Adipocyte (in vitro differentiated cells): ENCODE measurements at regions not wholly inside any gene's neighbourhood (a gene's known extent, or its start where the extent isn't known, plus 50 kb on each side); places are given as distances from the start of the nearest gene placed in this dataset.

Experiments
- DNase-seq: peaks from one replicate; pipeline ENCODE4 v3.0.0-alpha.2; 2015; ENCODE audit warnings: low read depth
- H3K27me3 ChIP-seq: replicated peaks from 2 replicates; pipeline ENCODE4 v1.7.0; 2013; ENCODE audit warnings: mild to moderate bottlenecking, low read length, moderate library complexity; ENCODE audit not compliant: control insufficient read depth, insufficient read depth
- H3K36me3 ChIP-seq: 2 replicates; pipeline ENCODE4 v1.7.0; 2013; ENCODE audit warnings: low read length, mild to moderate bottlenecking, moderate library complexity; ENCODE audit not compliant: control insufficient read depth, insufficient read depth, severe bottlenecking
- H3K4me1 ChIP-seq: 2 replicates; pipeline ENCODE4 v1.7.0; 2013; ENCODE audit warnings: mild to moderate bottlenecking, low read length, moderate library complexity; ENCODE audit not compliant: control insufficient read depth, insufficient read depth
- H3K4me3 ChIP-seq: 2 replicates; pipeline ENCODE4 v1.7.0; 2013; ENCODE audit warnings: mild to moderate bottlenecking, low read length, moderate library complexity
- H3K9ac ChIP-seq: 2 replicates; pipeline ENCODE4 v1.7.0; 2013; ENCODE audit warnings: mild to moderate bottlenecking, low read length, moderate library complexity
- H3K9me3 ChIP-seq: 2 replicates; pipeline ENCODE4 v1.7.0; 2013; ENCODE audit warnings: mild to moderate bottlenecking, low read length, moderate library complexity; ENCODE audit not compliant: control insufficient read depth

- H3K36me3 ChIP-seq: no peaks in the 10 kb centered on the region
- no peaks in the 10 kb centered on the region for H3K27me3 ChIP-seq
- no peak for DNase-seq
- no peaks in the 10 kb centered on the region for H3K9me3 ChIP-seq
- H3K4me1 ChIP-seq: no peaks in the 10 kb centered on the region
- H3K9ac ChIP-seq: no peak overlapping the region
- no peak overlapping the region for H3K4me3 ChIP-seq
Measured at GRCh38 chr13:61156753-61157152, 258.9 kb downstream of the PCDH20 start.

GRCh38 chr13:61151062-61151461, 264.6 kb downstream of the PCDH20 start:
- Histone ChIP-seq H3K27me3 (no peaks in the 10 kb centered on the region), H3K36me3 (no peaks in the 10 kb centered on the region), H3K4me3 (no peak overlapping the region), H3K9ac (no peak overlapping the region), H3K9me3 (no peaks in the 10 kb centered on the region), H3K4me1 (no peaks in the 10 kb centered on the region)
- DNase-seq: no peak

DNA sequence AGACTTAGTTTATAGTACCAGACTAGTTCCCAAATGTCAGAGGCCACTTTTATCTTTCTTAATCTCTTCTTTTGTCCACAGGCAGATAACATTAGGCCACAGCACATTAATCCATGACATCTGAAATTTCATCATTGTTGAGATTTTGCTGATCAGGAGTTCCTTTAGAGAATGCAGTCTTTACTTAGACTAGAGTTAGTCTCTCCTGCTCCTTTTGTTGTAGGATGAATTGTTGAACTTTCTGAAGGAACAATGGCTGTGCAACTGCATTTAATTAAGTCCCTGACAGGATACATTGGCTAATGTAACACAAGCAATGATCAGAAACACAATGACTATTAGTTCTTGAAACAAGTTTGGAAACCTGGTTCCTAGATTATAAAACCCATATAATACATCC, 266.3 kb downstream of the PCDH20 start:
- no peak for DNase-seq
- H3K9ac ChIP-seq: no peak overlapping the region
- H3K4me1 ChIP-seq: no peaks in the 10 kb centered on the region
- no peaks in the 10 kb centered on the region for H3K27me3 ChIP-seq
- H3K9me3 ChIP-seq: peaks cover 8% of the 10 kb centered on the region
- H3K36me3 ChIP-seq: no peaks in the 10 kb centered on the region
- no peak overlapping the region for H3K4me3 ChIP-seq

DNA sequence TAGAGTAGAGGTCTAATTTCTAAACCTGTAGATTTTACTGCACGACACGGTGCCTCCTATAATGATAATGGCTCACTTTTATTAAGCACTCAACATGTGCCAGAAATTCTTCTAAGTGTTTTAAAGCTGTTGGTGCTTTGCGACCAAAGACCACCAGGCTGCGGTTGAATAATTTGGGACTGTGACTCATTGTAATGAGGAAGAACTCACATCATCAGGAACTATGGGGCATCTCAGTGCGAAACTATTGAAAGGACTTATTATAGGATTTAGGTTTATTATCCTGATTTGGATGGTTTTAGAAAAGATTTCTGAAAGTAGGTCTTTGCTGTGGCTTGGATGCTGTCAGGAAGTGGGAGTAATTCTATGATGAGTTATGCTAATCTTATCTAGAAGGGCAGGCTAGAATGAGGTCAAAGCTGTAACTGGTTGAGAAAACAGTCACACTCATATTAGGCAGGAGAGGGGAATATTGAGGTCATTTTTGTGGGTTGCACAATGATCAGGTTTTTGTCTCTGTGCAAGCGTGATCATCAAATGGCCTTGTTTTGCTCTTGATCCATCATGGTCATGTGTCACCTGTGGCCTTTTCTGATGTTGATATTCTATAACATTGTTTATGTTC, 266.8 kb downstream of the PCDH20 start:
- peaks cover 8% of the 10 kb centered on the region for H3K9me3 ChIP-seq
- DNase-seq: no peak
- H3K27me3 ChIP-seq: no peaks in the 10 kb centered on the region
- H3K36me3 ChIP-seq: no peaks in the 10 kb centered on the region
- H3K4me1 ChIP-seq: no peaks in the 10 kb centered on the region
- no peak overlapping the region for H3K4me3 ChIP-seq
- no peak overlapping the region for H3K9ac ChIP-seq

GRCh38 chr13:61148211-61148610, 267.4 kb downstream of the PCDH20 start:
- H3K36me3 ChIP-seq: no peaks in the 10 kb centered on the region
- no peaks in the 10 kb centered on the region for H3K4me1 ChIP-seq
- H3K27me3 ChIP-seq: no peaks in the 10 kb centered on the region
- no peak for DNase-seq
- no peak overlapping the region for H3K9ac ChIP-seq
- peaks cover 8% of the 10 kb centered on the region for H3K9me3 ChIP-seq
- H3K4me3 ChIP-seq: no peak overlapping the region

- Histone ChIP-seq H3K36me3 (no peaks in the 10 kb centered on the region), H3K4me3 (no peak overlapping the region), H3K27me3 (no peaks in the 10 kb centered on the region), H3K9me3 (peaks cover 8% of the 10 kb centered on the region), H3K4me1 (no peaks in the 10 kb centered on the region), H3K9ac (no peak overlapping the region)
- no peak for DNase-seq
Measured at GRCh38 chr13:61146571-61146970, 269.1 kb downstream of the PCDH20 start.

GRCh38 chr13:61146158-61146557, 269.5 kb downstream of the PCDH20 start:
- Histone ChIP-seq H3K36me3 (no peaks in the 10 kb centered on the region), H3K9me3 (peaks cover 8% of the 10 kb centered on the region), H3K27me3 (no peaks in the 10 kb centered on the region), H3K4me1 (no peaks in the 10 kb centered on the region), H3K4me3 (no peak overlapping the region), H3K9ac (no peak overlapping the region)
- no peak for DNase-seq

- Histone ChIP-seq H3K9ac (no peak overlapping the region), H3K36me3 (no peaks in the 10 kb centered on the region), H3K27me3 (no peaks in the 10 kb centered on the region), H3K4me1 (no peaks in the 10 kb centered on the region), H3K9me3 (peaks cover 8% of the 10 kb centered on the region), H3K4me3 (no peak overlapping the region)
- no peak for DNase-seq
Measured at GRCh38 chr13:61144834-61145593, 270.6 kb downstream of the PCDH20 start.

DNA sequence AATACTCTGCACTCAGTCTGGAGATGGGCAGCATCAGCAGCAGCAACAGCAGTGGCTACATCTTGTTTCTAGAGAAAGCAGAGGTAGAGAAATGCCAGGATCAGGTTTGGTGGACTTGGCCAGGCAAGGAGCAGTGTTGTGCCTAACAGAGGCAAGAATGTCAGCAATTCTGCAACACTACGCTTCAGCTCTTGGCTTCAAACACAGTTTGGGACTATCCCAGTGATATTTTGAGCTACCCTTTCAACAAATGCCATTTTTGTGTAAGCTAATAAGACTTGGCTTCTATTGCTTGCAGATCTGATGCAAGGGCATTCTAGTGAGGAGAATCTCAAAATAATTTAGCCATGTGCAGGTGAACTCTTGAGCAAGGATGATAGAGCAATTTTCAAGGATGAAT, 271.3 kb downstream of the PCDH20 start:
- H3K9me3 ChIP-seq: peaks cover 8% of the 10 kb centered on the region
- H3K9ac ChIP-seq: no peak overlapping the region
- no peaks in the 10 kb centered on the region for H3K4me1 ChIP-seq
- H3K4me3 ChIP-seq: no peak overlapping the region
- no peak for DNase-seq
- H3K36me3 ChIP-seq: no peaks in the 10 kb centered on the region
- no peaks in the 10 kb centered on the region for H3K27me3 ChIP-seq

- H3K27me3 ChIP-seq: no peaks in the 10 kb centered on the region
- no peaks in the 10 kb centered on the region for H3K4me1 ChIP-seq
- no peak for DNase-seq
- H3K4me3 ChIP-seq: no peak overlapping the region
- peaks cover 8% of the 10 kb centered on the region for H3K9me3 ChIP-seq
- no peaks in the 10 kb centered on the region for H3K36me3 ChIP-seq
- no peak overlapping the region for H3K9ac ChIP-seq
Measured at GRCh38 chr13:61142506-61142905, 273.1 kb downstream of the PCDH20 start.

GRCh38 chr13:61138857-61139256, 276.8 kb downstream of the PCDH20 start:
- Histone ChIP-seq H3K36me3 (no peaks in the 10 kb centered on the region), H3K4me1 (peaks cover 10% of the 10 kb centered on the region), H3K9me3 (no peaks in the 10 kb centered on the region), H3K27me3 (no peaks in the 10 kb centered on the region), H3K9ac (no peak overlapping the region), H3K4me3 (no peak overlapping the region)
- no peak for DNase-seq
